GM12878 (cell line): ENCODE measurements at regions not wholly inside any gene's neighbourhood (a gene's known extent, or its start where the extent isn't known, plus 50 kb on each side); places are given as distances from the start of the nearest gene placed in this dataset.

Experiments
- CHD2 ChIP-seq: IDR thresholded peaks from 2 replicates; pipeline ENCODE4 v1.6.1; 2011; ENCODE audit warnings: low read depth, low read length, improper control_type of control experiment, borderline replicate concordance
- TCF7 ChIP-seq: IDR thresholded peaks from 2 replicates; pipeline ENCODE4 v1.6.1; 2014; ENCODE audit warnings: antibody characterized with exemption, borderline replicate concordance
- ZNF274 ChIP-seq: IDR thresholded peaks from one replicate; pipeline ENCODE4 v1.8.0; 2011; ENCODE audit not compliant: insufficient read length, insufficient read depth

- TF ChIP-seq TCF7 (no peak), CHD2 (no peak), ZNF274 (no peak)
Measured at GRCh38 chr21:20789729-20790500, 208.3 kb upstream of the NCAM2 start.
